GM23248 (cell line): ENCODE measurements at regions not wholly inside any gene's neighbourhood (a gene's known extent, or its start where the extent isn't known, plus 50 kb on each side); places are given as distances from the start of the nearest gene placed in this dataset.

Source experiments
- EZH2 ChIP-seq: fragments of 200-600 bp; sonication (generic); IDR thresholded peaks from 2 replicates; pipeline ENCODE4 v1.6.1; 2018; ENCODE audit warnings: antibody characterized with exemption, mild to moderate bottlenecking; ENCODE audit not compliant: insufficient read depth, poor library complexity, severe bottlenecking
- EZH2phosphoT487 ChIP-seq: fragments of 200-600 bp; sonication (generic); IDR thresholded peaks from 2 replicates; pipeline ENCODE4 v1.6.1; 2018; ENCODE audit warnings: antibody characterized with exemption, moderate library complexity, mild to moderate bottlenecking, low read depth; ENCODE audit not compliant: insufficient read depth

DNA sequence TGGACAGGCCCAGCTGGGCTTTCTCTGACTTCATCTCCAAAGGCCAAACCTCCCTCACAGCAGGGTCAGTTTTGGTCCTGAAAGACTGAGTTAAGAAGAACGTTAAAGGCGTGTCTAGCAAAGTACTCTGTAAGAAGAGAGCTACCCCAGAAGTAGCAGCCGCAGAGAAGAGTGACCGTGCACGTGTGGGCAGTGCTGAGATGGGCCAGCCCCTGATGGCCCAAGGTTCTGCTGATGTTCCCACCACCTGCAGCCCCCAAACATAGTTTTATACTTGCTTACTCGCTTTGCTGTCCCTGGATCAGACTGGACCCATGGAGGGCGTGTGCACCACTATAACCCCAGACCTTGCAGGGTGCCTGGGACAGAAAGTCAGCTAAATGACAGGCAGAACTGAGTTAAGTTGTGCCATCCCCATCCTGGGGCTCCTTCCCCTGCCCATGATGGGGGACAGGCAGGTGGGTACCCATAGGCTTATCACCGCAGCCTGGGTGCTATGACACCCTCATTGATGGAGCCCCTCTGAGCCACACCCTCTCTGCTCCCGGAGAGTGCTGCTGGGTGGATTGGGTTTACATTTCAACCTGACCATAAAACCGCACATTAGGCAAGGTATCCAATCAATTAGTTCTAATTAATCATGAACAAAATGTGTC lies 367.3 kb upstream of the HS6ST1 start:
- TF ChIP-seq EZH2phosphoT487 (no peak), EZH2 (no peak)
